ENCODE measurements at regions not wholly inside any gene's neighbourhood (a gene's known extent, or its start where the extent isn't known, plus 50 kb on each side); places are given as distances from the start of the nearest gene placed in this dataset.

GRCh38 chr6:164377348-164377918 lies 932.0 kb downstream of the C6orf118 start:
- H3K4me3 ChIP-seq: no peak overlapping the region
- peak overlapping the region; percentile 6 for H2AFZ ChIP-seq
- WGBS (ENCODE audit: low lambda C conversion rate, missing lambda C conversion rate): 38% methylated on average over 6 of the region's 6 CpGs

GRCh38 chr6:164370773-164371172 lies 938.6 kb downstream of the C6orf118 start:
- no peak for TF ChIP-seq EZH2 (IDR thresholded peaks at IDR 0.05; ENCODE audit: borderline replicate concordance)
- no peak for TF ChIP-seq EZH2phosphoT487 (IDR thresholded peaks at IDR 0.05; ENCODE audit: low read depth, severe bottlenecking, unreplicated experiment)
- TF ChIP-seq, protein P1, sequence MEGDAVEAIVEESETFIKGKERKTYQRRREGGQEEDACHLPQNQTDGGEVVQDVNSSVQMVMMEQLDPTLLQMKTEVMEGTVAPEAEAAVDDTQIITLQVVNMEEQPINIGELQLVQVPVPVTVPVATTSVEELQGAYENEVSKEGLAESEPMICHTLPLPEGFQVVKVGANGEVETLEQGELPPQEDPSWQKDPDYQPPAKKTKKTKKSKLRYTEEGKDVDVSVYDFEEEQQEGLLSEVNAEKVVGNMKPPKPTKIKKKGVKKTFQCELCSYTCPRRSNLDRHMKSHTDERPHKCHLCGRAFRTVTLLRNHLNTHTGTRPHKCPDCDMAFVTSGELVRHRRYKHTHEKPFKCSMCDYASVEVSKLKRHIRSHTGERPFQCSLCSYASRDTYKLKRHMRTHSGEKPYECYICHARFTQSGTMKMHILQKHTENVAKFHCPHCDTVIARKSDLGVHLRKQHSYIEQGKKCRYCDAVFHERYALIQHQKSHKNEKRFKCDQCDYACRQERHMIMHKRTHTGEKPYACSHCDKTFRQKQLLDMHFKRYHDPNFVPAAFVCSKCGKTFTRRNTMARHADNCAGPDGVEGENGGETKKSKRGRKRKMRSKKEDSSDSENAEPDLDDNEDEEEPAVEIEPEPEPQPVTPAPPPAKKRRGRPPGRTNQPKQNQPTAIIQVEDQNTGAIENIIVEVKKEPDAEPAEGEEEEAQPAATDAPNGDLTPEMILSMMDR (IDR thresholded peaks at IDR 0.05; ENCODE audit: poor library complexity): no peak
- Histone ChIP-seq H2AFZ (no peak overlapping the region), H3K4me1 (ENCODE audit: insufficient read depth) (no peaks in the 10 kb centered on the region), H3K4me3 (no peak overlapping the region), H4K20me1 (ENCODE audit: insufficient read depth, poor library complexity, severe bottlenecking) (no peaks in the 10 kb centered on the region), H3K9me2 (replicated peaks; ENCODE audit: insufficient read depth) (no peaks in the 10 kb centered on the region), H3K36me3 (replicated peaks; ENCODE audit: insufficient read depth, low read depth) (no peaks in the 10 kb centered on the region), H3K27me3 (no peaks in the 10 kb centered on the region), H3K27ac (no peak overlapping the region), H3K9me3 (ENCODE audit: low read depth) (no peaks in the 10 kb centered on the region), H3K79me2 (no peaks in the 10 kb centered on the region), H3K4me2 (no peak overlapping the region)
- DNase-seq (ENCODE audit: low spot score): no peak

More at GRCh38 chr6:164377348-164377918, 932.0 kb downstream of the C6orf118 start:
- Histone ChIP-seq H3K9me2 (replicated peaks; ENCODE audit: insufficient read depth) (no peaks in the 10 kb centered on the region), H3K9me3 (ENCODE audit: low read depth) (no peaks in the 10 kb centered on the region), H3K27ac (no peak overlapping the region), H3K27me3 (no peaks in the 10 kb centered on the region), H3K36me3 (replicated peaks; ENCODE audit: insufficient read depth, low read depth) (no peaks in the 10 kb centered on the region), H4K20me1 (ENCODE audit: insufficient read depth, poor library complexity, severe bottlenecking) (no peaks in the 10 kb centered on the region), H3K79me2 (no peaks in the 10 kb centered on the region), H3K4me1 (ENCODE audit: insufficient read depth) (no peaks in the 10 kb centered on the region), H3K4me2 (peak overlapping the region; percentile 10)
- no peak for DNase-seq (ENCODE audit: low spot score)
- TF ChIP-seq, protein P1 (IDR thresholded peaks at IDR 0.05; ENCODE audit: poor library complexity): no peak
- TF ChIP-seq EZH2phosphoT487 (IDR thresholded peaks at IDR 0.05; ENCODE audit: low read depth, severe bottlenecking, unreplicated experiment): no peak
- no peak for TF ChIP-seq EZH2 (IDR thresholded peaks at IDR 0.05; ENCODE audit: borderline replicate concordance)

- no peak for TF ChIP-seq EZH2phosphoT487 (IDR thresholded peaks at IDR 0.05; ENCODE audit: low read depth, severe bottlenecking, unreplicated experiment)
- no peak for TF ChIP-seq EZH2 (IDR thresholded peaks at IDR 0.05; ENCODE audit: borderline replicate concordance)
- TF ChIP-seq, protein P1 (IDR thresholded peaks at IDR 0.05; ENCODE audit: poor library complexity): no peak
- Histone ChIP-seq H3K9me3 (ENCODE audit: low read depth) (no peaks in the 10 kb centered on the region), H3K4me2 (no peak overlapping the region), H3K4me1 (ENCODE audit: insufficient read depth) (no peaks in the 10 kb centered on the region), H3K9me2 (replicated peaks; ENCODE audit: insufficient read depth) (no peaks in the 10 kb centered on the region), H3K79me2 (no peaks in the 10 kb centered on the region), H2AFZ (no peak overlapping the region), H3K27ac (no peak overlapping the region), H3K36me3 (replicated peaks; ENCODE audit: insufficient read depth, low read depth) (no peaks in the 10 kb centered on the region), H3K4me3 (no peak overlapping the region), H4K20me1 (ENCODE audit: insufficient read depth, poor library complexity, severe bottlenecking) (no peaks in the 10 kb centered on the region), H3K27me3 (no peaks in the 10 kb centered on the region)
- 93% methylated on average over 2 of the region's 2 CpGs for WGBS (ENCODE audit: low lambda C conversion rate, missing lambda C conversion rate)
- no peak for DNase-seq (ENCODE audit: low spot score)
Measured at GRCh38 chr6:164359441-164359840, 944.9 kb downstream of the QKI start.
